ENCODE measurements at regions not wholly inside any gene's neighbourhood (a gene's known extent, or its start where the extent isn't known, plus 50 kb on each side); places are given as distances from the start of the nearest gene placed in this dataset.

DNA sequence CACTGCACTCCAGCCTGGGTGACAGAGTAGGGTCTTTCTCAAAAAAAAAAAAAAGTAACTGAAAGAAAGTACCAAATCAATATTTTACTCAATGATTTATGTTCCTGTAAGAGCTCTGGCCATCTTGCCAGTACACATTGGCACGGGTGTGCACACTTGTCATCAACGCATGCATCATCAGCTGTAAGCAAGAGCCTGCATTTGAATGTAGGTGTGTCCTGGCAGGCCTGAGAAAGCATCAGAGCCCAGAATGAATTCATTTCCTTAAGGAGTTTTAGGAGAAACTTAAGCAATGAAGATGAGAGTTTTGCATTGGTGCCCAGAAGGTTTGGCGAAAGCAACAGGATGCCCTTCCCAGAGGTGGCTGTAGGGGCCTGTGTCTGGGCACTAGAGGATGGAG, 88.5 kb upstream of the FZD10 start:
- TF ChIP-seq GABPA (IDR thresholded peaks at IDR 0.05 in 1 of 2, conservative IDR thresholded peaks at IDR 0.05 in 1 of 2) (no peak), JUND (IDR thresholded peaks at IDR 0.05) (no peak), SP1 (IDR thresholded peaks at IDR 0.05) (no peak), EGR1 (IDR thresholded peaks at IDR 0.05; ENCODE audit: low read depth in 2 of 2) (no peak), MAX (IDR thresholded peaks at IDR 0.05) (no peak), RXRA (IDR thresholded peaks at IDR 0.05) (no peak), RAD21 (IDR thresholded peaks at IDR 0.05) (no peak), YY1 (IDR thresholded peaks at IDR 0.05) (no peak)
- TF ChIP-seq, protein P1, sequence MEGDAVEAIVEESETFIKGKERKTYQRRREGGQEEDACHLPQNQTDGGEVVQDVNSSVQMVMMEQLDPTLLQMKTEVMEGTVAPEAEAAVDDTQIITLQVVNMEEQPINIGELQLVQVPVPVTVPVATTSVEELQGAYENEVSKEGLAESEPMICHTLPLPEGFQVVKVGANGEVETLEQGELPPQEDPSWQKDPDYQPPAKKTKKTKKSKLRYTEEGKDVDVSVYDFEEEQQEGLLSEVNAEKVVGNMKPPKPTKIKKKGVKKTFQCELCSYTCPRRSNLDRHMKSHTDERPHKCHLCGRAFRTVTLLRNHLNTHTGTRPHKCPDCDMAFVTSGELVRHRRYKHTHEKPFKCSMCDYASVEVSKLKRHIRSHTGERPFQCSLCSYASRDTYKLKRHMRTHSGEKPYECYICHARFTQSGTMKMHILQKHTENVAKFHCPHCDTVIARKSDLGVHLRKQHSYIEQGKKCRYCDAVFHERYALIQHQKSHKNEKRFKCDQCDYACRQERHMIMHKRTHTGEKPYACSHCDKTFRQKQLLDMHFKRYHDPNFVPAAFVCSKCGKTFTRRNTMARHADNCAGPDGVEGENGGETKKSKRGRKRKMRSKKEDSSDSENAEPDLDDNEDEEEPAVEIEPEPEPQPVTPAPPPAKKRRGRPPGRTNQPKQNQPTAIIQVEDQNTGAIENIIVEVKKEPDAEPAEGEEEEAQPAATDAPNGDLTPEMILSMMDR (IDR thresholded peaks at IDR 0.05; ENCODE audit: low read depth, low read length, missing input control), result no peak
- TF ChIP-seq, protein P2, sequence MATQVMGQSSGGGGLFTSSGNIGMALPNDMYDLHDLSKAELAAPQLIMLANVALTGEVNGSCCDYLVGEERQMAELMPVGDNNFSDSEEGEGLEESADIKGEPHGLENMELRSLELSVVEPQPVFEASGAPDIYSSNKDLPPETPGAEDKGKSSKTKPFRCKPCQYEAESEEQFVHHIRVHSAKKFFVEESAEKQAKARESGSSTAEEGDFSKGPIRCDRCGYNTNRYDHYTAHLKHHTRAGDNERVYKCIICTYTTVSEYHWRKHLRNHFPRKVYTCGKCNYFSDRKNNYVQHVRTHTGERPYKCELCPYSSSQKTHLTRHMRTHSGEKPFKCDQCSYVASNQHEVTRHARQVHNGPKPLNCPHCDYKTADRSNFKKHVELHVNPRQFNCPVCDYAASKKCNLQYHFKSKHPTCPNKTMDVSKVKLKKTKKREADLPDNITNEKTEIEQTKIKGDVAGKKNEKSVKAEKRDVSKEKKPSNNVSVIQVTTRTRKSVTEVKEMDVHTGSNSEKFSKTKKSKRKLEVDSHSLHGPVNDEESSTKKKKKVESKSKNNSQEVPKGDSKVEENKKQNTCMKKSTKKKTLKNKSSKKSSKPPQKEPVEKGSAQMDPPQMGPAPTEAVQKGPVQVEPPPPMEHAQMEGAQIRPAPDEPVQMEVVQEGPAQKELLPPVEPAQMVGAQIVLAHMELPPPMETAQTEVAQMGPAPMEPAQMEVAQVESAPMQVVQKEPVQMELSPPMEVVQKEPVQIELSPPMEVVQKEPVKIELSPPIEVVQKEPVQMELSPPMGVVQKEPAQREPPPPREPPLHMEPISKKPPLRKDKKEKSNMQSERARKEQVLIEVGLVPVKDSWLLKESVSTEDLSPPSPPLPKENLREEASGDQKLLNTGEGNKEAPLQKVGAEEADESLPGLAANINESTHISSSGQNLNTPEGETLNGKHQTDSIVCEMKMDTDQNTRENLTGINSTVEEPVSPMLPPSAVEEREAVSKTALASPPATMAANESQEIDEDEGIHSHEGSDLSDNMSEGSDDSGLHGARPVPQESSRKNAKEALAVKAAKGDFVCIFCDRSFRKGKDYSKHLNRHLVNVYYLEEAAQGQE (IDR thresholded peaks at IDR 0.05), result no peak

Measured in liver (tissue), 3 donors.